Liver (tissue), 8 donors: ENCODE measurements at regions not wholly inside any gene's neighbourhood (a gene's known extent, or its start where the extent isn't known, plus 50 kb on each side); places are given as distances from the start of the nearest gene placed in this dataset.

Experiments
- DNase-seq: peaks from one replicate; pipeline ENCODE4 v3.0.0-alpha.2; 2017; ENCODE audit warnings: low spot score
- H3K27ac ChIP-seq, 2 donors: one replicate each; pipeline ENCODE4 v1.7.0; 2013; ENCODE audit warnings: inconsistent platforms in 2 of 2, low read length in 2 of 2, control low read depth in 1 of 2, low read depth in 1 of 2, mild to moderate bottlenecking in 1 of 2
- H3K27me3 ChIP-seq, 4 donors: one replicate each; pipeline versions ENCODE4 v1.6.1 to v1.7.0; 2013; ENCODE audit warnings: low read length in 3 of 4, inconsistent platforms in 1 of 4, mild to moderate bottlenecking in 1 of 4, moderate library complexity in 1 of 4; ENCODE audit not compliant: control insufficient read depth in 4 of 4, insufficient read depth in 4 of 4
- H3K36me3 ChIP-seq, 4 donors: one replicate each; pipeline versions ENCODE4 v1.6.1 to v1.7.0; 2013; ENCODE audit warnings: low read length in 3 of 4, mild to moderate bottlenecking in 3 of 4, low read depth in 1 of 4, moderate library complexity in 1 of 4; ENCODE audit not compliant: control insufficient read depth in 4 of 4, insufficient read depth in 3 of 4
- H3K4me1 ChIP-seq, 4 donors: one replicate each; pipeline versions ENCODE4 v1.6.1 to v1.7.0; 2013; ENCODE audit warnings: low read length in 3 of 4, mild to moderate bottlenecking in 3 of 4, moderate library complexity in 1 of 4; ENCODE audit not compliant: control insufficient read depth in 4 of 4, insufficient read depth in 4 of 4
- H3K4me3 ChIP-seq, 3 donors: one replicate each; pipeline versions ENCODE4 v1.6.1 to v1.7.0; 2013; ENCODE audit warnings: low read length in 3 of 3, control low read depth in 1 of 3, low read depth in 1 of 3, mild to moderate bottlenecking in 1 of 3
- H3K9ac ChIP-seq, 2 donors: one replicate each; pipeline ENCODE4 v1.7.0; 2013; ENCODE audit warnings: low read length in 2 of 2, mild to moderate bottlenecking in 2 of 2, moderate library complexity in 2 of 2, control low read depth in 1 of 2, low read depth in 1 of 2
- H3K9me3 ChIP-seq, 4 donors: one replicate each; pipeline versions ENCODE4 v1.6.1 to v1.7.0; 2013; ENCODE audit warnings: low read length in 3 of 4; ENCODE audit not compliant: control insufficient read depth in 4 of 4
- EGR1 ChIP-seq, 2 donors: IDR thresholded peaks; 2 replicates each; pipeline ENCODE4 v1.6.1; 2016 to 2018; ENCODE audit warnings: antibody characterized with exemption in 2 of 2, low read depth in 2 of 2
- FOXA1 ChIP-seq: IDR thresholded peaks from 2 replicates; pipeline ENCODE4 v1.6.1; 2016; ENCODE audit warnings: antibody characterized with exemption
- FOXA2 ChIP-seq: IDR thresholded peaks from 2 replicates; pipeline ENCODE4 v1.6.1; 2016; ENCODE audit warnings: antibody characterized with exemption
- HNF4G ChIP-seq: IDR thresholded peaks from 2 replicates; pipeline ENCODE4 v1.6.1; 2016; ENCODE audit warnings: antibody characterized with exemption
- JUND ChIP-seq, 2 donors: IDR thresholded peaks; 2 replicates each; pipeline ENCODE4 v1.6.1; 2016; ENCODE audit warnings: antibody characterized with exemption in 2 of 2
- NR2F2 ChIP-seq: IDR thresholded peaks from 2 replicates; pipeline ENCODE4 v1.6.1; 2016; ENCODE audit warnings: antibody characterized with exemption
- SP1 ChIP-seq: IDR thresholded peaks from 2 replicates; pipeline ENCODE4 v1.6.1; 2018; ENCODE audit warnings: antibody characterized with exemption, mild to moderate bottlenecking
- TAF1 ChIP-seq: conservative IDR thresholded peaks from 2 replicates; pipeline ENCODE4 v1.6.1; 2016; ENCODE audit warnings: antibody characterized with exemption, mild to moderate bottlenecking
- WGBS: extraction: QIAGEN DNeasy Blood & Tissue Kit; methylation state at CpG from one replicate; pipeline ENCODE4 v1.1.7; 2013; 5-methylcytosine and 5-hydroxymethylcytosine counted together
- TF ChIP-seq, protein P1 (sequence below): IDR thresholded peaks from 2 replicates; pipeline ENCODE4 v1.6.1; 2016; ENCODE audit warnings: antibody characterized with exemption, mild to moderate bottlenecking
- TF ChIP-seq, protein P2 (sequence below): IDR thresholded peaks from 2 replicates; pipeline ENCODE4 v1.6.1; 2016; ENCODE audit warnings: antibody characterized with exemption
- TF ChIP-seq, protein P3 (sequence below): IDR thresholded peaks from 2 replicates; pipeline ENCODE4 v1.6.1; 2016; ENCODE audit warnings: antibody characterized with exemption
- TF ChIP-seq, protein P4 (sequence below): fragments of 150-350 bp; IDR thresholded peaks from 2 replicates; pipeline ENCODE4 v1.5.1; 2017; ENCODE audit warnings: improper control_type of control experiment, low read depth, low read length; ENCODE audit not compliant: missing input control
- donor health status: healthy.
- donor health status: healthy.
- donor health status: healthy.
- donor health status: healthy.
- donor health status: healthy.

DNA sequence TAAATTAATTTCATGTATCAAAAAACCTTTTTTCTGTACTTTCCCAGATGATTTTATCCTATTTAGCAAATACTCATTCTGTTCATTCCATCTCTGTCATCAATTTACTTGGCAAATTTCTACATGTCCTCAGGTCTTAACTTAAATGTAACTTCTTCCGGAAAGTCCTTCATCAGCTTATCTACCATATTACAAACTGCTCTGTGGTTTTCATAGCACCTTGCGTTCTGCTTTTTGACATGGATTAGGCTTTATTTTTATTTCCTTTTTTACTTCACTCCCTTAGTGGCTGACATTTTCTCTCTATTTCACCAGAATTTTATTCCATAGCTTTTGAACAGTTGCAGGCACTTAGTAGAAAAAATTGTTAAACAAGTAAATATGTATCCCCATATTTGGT lies 1040.8 kb downstream of the TAF11L14 start (continued):
- TF ChIP-seq, protein P1, sequence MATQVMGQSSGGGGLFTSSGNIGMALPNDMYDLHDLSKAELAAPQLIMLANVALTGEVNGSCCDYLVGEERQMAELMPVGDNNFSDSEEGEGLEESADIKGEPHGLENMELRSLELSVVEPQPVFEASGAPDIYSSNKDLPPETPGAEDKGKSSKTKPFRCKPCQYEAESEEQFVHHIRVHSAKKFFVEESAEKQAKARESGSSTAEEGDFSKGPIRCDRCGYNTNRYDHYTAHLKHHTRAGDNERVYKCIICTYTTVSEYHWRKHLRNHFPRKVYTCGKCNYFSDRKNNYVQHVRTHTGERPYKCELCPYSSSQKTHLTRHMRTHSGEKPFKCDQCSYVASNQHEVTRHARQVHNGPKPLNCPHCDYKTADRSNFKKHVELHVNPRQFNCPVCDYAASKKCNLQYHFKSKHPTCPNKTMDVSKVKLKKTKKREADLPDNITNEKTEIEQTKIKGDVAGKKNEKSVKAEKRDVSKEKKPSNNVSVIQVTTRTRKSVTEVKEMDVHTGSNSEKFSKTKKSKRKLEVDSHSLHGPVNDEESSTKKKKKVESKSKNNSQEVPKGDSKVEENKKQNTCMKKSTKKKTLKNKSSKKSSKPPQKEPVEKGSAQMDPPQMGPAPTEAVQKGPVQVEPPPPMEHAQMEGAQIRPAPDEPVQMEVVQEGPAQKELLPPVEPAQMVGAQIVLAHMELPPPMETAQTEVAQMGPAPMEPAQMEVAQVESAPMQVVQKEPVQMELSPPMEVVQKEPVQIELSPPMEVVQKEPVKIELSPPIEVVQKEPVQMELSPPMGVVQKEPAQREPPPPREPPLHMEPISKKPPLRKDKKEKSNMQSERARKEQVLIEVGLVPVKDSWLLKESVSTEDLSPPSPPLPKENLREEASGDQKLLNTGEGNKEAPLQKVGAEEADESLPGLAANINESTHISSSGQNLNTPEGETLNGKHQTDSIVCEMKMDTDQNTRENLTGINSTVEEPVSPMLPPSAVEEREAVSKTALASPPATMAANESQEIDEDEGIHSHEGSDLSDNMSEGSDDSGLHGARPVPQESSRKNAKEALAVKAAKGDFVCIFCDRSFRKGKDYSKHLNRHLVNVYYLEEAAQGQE = no peak
- no peak for TF ChIP-seq TAF1
- TF ChIP-seq NR2F2 = no peak
- TF ChIP-seq JUND (IDR thresholded peaks at IDR 0.05) = no peak
- TF ChIP-seq SP1 = no peak
- TF ChIP-seq, protein P2, sequence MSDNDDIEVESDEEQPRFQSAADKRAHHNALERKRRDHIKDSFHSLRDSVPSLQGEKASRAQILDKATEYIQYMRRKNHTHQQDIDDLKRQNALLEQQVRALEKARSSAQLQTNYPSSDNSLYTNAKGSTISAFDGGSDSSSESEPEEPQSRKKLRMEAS = no peak

DNA sequence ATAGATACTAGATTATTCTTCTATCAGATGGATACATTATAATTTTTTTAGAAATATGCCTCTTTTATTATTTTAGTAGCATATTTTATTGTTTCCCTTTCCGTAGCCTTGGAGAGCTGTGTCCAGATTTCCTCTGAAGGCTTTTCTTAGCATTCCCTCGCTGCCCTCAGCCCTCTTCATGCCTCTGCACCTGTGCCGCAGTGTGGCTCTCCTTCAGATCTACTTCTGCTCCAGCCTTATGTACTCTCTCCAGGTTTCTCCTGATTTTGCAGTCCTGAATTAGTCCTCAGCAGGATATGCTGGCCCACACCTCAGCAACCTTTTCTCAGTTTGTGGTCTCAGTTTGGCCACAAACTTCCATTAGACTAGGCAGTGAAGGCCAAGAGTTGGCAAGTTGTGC lies 1052.0 kb downstream of the TAF11L14 start:
- TF ChIP-seq FOXA1 (no peak), EGR1 (IDR thresholded peaks at IDR 0.05; ENCODE audit: low read depth in 2 of 2) (no peak), HNF4G (no peak), FOXA2 (no peak)
- TF ChIP-seq, protein P2 = no peak
- TF ChIP-seq, protein P3, sequence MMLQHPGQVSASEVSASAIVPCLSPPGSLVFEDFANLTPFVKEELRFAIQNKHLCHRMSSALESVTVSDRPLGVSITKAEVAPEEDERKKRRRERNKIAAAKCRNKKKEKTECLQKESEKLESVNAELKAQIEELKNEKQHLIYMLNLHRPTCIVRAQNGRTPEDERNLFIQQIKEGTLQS = no peak
- TF ChIP-seq, protein P1 = no peak
- TF ChIP-seq, protein P4, sequence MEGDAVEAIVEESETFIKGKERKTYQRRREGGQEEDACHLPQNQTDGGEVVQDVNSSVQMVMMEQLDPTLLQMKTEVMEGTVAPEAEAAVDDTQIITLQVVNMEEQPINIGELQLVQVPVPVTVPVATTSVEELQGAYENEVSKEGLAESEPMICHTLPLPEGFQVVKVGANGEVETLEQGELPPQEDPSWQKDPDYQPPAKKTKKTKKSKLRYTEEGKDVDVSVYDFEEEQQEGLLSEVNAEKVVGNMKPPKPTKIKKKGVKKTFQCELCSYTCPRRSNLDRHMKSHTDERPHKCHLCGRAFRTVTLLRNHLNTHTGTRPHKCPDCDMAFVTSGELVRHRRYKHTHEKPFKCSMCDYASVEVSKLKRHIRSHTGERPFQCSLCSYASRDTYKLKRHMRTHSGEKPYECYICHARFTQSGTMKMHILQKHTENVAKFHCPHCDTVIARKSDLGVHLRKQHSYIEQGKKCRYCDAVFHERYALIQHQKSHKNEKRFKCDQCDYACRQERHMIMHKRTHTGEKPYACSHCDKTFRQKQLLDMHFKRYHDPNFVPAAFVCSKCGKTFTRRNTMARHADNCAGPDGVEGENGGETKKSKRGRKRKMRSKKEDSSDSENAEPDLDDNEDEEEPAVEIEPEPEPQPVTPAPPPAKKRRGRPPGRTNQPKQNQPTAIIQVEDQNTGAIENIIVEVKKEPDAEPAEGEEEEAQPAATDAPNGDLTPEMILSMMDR = no peak
- Histone ChIP-seq H3K27me3 (no peaks in the 10 kb centered on the region), H3K4me1 (no peaks in the 10 kb centered on the region), H3K9ac (no peak overlapping the region), H3K27ac (no peak overlapping the region), H3K4me3 (no peak overlapping the region), H3K9me3 (no peaks in the 10 kb centered on the region), H3K36me3 (no peaks in the 10 kb centered on the region)
- no peak for DNase-seq
- WGBS = 83% methylated on average over 3 of the region's 3 CpGs
